ENCODE measurements at regions not wholly inside any gene's neighbourhood (a gene's known extent, or its start where the extent isn't known, plus 50 kb on each side); places are given as distances from the start of the nearest gene placed in this dataset.

GRCh38 chrX:81564851-81565250, 362.9 kb downstream of the SH3BGRL start:
- TF ChIP-seq CTCF (IDR thresholded peaks at IDR 0.05): no peak
- TF ChIP-seq EP300 (IDR thresholded peaks at IDR 0.05): no peak
